ENCODE measurements at regions not wholly inside any gene's neighbourhood (a gene's known extent, or its start where the extent isn't known, plus 50 kb on each side); places are given as distances from the start of the nearest gene placed in this dataset.
"Not testable (repeated sequence)": the region's sequence is repeated elsewhere in the genome, so short reads cannot be mapped to it uniquely, and the experiment has no call there.

DNA sequence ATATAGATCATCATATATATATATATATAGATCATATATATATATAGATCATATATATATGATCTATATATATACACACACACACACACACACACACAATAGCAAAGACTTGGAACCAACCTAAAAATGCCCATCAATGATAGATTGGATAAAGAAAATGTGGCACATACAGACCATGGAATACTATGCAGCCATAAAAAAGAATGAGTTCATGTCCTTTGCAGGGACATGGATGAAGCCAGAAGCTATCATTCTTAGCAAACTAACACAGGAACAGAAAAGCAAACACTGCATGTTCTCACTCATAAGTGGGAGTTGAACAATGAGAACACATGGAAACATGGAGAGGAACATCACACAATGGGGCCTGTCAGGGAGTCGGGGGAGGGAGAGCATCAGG lies 285.6 kb upstream of the FN1 start:
- TF ChIP-seq CTCF (IDR thresholded peaks at IDR 0.05; ENCODE audit: low read depth, low read length, poor library complexity, severe bottlenecking); EZH2phosphoT487 (IDR thresholded peaks at IDR 0.05; ENCODE audit: borderline replicate concordance, low read length): not testable (repeated sequence)

Data from DOHH2 (cell line).